SIG-M5 (cell line): ENCODE measurements at regions not wholly inside any gene's neighbourhood (a gene's known extent, or its start where the extent isn't known, plus 50 kb on each side); places are given as distances from the start of the nearest gene placed in this dataset.

Source experiments
- DNase-seq: peaks from one replicate; lab custom pipeline; 2025; lab: John Stamatoyannopoulos, UW

DNA sequence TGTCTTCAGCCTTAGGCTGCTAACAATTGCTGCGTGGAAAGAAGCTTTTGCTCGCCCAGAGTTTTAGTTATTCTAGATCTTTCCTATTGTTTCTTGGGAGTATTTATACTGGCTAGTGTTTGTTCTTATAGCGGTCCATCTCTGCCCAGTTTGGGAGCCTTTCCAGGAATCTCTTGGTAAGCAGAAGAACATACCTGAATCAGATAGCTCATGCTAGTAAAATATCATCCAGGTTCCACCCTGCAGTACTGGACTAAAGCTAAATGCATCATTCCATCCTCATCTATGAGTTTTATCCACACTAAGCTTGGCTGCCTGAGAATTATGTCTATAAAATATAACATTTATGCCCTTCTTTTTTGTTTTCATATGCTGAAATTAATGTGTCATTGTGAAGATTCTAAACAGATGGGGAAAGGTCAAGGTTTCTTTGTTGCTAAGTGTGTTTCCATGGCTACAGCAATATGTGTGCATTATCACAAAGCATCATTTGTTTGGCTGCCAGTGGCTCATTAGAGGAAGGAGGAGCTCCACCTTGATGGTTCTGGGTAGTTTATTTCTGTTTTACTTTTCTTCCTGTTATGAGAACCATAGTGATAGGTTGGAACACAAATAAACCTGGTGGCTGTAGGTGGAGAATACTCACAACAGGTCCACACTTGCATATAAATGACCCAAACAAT lies 182.8 kb downstream of the PIK3C3 start:
- no peak for DNase-seq

DNA sequence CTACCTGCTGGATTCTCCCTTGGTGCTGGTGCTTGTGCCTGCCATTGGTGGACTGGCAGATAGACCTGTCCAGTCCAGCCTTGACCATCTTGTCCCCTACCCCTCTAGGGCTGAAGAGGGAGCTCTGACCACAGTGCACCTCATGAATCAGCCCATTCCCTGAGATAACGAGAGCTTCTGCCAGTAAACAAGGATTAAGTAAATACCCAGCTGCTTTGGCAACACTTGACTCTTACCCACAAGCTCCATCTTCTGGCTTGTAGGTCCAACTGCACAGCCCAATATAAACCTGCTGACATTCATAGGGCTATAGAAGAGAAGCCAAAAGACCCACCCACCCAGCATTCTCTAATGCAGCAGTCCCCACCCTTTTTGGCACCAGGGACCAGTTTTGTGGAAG lies 186.4 kb downstream of the PIK3C3 start:
- DNase-seq: no peak

DNA sequence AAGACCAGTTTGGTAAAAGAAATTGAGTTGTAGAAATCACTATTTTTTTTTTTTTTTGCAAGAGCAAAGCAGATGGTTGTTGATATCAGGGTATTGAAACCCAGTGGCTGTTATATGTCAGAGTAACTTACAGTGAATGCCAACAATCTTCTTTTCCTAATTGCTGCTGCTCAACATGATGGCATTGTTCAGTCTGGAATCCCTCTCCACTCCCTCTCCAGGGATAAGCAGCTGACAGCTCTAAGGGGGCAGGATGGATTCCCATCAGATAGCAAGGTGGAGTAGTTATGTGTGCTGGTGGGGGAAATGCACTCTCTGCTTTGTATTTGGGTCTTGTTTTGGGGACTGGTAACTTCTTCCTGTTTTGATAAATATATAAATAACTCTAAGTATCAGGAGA lies 200.0 kb downstream of the PIK3C3 start:
- no peak for DNase-seq

DNA sequence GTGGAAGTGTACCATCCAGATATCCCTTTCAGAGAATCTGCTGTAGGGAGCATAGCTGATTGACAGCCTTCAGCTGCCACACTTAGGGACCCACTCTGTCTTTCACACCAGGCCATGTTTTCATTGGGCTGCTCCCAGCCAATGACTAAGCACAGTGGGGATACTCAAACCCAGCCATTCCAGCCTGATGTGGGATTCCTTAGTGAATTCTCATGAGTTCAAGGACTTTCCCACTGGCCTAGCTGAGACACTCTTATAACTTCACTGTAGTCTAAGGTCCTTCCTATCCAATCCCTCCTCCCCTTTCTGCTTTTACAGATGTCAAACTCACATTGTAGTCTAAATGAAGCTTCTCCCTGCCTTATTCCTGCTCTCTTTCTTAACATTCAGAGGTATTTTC lies 201.2 kb downstream of the PIK3C3 start:
- no peak for DNase-seq

DNA sequence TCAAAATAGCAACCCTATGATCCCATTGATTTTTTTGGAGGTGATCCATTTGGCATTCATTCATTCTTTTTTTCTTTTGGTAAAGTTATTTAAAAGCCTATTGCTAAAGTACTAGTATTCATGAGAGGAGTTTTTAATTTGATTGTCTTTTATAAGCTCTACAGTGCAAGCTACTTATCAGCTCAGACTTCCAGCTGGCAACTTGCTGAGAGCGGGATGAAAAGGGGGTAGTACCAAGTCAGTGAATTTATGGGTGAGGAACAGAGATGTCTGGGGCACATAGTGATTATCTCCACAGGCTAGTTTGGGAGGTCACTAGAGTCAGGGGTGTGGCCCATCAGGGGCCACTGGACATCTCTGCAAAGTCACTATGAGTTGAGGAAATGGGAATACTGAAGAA lies 202.4 kb downstream of the PIK3C3 start:
- DNase-seq: no peak

DNA sequence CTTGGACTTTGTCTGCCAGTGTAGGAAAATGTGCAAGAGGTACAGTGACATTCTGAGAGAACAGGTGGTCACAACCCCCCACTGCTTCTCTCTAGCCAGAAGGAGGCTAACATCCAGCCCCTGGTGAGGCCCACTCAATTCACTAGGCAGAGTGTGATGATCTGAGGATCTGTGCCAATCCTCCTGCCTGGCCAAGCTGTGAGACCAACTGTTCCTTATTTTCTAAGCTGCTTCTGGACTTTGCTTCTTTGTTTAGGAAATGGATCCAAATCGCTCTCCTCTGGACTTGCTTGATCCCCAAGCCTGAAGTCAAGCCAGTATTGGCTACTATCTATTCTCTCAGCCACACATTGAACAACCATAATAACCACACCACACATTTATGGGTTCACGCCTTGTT lies 202.8 kb downstream of the PIK3C3 start:
- DNase-seq: no peak

DNA sequence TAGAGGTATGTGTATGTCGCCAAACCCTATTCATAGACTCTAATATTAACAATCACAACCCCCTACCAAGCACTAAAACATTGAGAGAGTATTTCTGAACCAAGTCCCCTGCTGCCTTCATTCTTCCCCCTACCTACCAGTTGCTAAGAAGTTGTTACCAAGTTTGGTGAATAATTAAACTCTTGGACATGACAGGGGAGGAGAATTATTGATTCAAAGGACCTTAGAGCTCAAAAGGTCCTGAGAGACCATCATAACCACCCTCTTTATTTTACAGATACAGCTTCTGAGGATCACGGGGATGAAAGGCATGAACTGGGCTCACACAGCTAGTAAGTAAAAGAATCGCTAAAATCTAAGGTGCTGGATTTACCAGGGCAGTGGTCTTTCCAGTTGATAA lies 204.1 kb downstream of the PIK3C3 start:
- no peak for DNase-seq

DNA sequence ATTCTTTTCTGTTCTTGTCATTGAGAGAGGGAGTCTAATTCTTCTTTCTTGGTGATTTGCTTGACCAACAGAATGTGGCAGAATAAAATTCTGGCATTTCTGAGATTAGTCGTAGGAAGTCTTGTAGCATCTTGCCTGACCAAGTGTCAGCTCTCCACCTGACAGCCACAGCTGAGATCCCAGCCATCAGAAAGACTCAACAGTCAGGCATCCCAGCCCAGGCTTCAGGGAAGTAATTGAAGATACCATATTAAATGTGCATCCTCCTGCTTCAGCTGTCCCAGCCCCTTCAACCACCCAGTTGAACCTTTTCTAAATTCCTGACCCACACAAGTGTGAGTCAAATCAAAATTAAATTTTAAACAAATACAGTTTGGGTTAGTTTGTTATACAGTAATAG lies 208.3 kb downstream of the PIK3C3 start:
- no peak for DNase-seq

DNA sequence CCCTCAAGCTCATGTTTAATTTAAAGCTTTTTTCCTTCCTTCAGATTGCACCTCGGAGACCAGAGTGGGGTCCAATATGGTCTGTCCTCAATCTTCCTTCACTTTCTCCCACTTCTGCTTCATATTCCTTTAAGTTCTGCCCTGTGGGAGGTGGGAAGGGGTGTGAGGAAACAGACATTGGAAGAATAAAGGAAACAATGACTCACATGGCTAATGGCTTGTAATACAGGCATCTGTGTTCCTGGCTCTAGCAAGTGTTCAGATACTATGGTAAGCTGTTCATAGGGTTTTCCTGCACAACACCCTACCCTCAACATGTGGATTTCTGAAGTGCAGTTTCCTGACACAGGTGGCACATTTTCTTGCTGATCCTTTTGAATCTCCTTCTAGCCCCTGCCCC lies 209.5 kb downstream of the PIK3C3 start:
- DNase-seq: no peak

DNA sequence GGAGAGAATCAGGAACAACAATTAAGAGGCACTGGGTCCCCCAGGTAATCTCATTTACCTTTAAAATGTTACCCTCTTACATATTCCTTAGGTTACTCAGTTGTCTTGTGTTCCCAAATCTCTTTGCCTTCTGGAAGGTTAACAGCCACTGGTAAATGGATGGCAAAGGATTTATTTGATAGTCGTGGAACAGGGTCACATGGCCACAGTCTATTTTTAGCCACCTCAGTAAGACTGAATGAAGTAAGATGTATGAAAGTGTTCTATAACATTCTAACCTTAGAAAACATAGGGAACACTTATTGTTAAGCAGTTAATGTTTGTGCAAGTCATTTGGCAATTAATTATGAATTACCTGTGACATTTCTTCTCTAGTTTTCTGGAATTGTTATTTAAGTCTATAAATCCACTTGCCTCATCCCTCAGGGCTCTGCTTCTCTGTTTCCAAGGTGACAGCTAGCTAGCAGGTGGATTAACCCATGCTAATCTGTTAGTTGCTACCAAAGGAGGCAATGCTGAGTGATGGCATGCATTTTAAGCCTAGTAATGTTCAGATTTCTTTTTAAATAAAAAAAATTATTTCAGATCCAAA lies 211.0 kb downstream of the PIK3C3 start:
- DNase-seq: no peak

DNA sequence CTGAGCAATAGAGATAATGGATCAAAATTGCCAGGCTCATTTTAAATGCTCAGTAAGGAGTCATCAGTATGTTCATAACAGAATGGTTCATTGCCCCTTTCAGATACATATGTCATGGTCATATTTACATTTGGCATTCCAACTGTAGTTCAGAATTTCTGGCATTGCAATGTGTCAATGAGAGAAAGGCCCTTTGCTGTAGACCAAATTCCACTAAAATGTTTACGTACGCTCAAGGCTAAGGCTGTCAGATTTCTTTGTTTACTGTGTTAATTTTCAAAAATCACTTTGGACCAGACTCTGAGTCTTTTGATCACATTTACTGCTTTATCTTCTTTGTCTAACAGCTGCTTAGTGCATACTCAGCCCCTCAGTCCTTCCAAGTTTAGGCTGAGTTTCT lies 213.5 kb downstream of the PIK3C3 start:
- DNase-seq: no peak

DNA sequence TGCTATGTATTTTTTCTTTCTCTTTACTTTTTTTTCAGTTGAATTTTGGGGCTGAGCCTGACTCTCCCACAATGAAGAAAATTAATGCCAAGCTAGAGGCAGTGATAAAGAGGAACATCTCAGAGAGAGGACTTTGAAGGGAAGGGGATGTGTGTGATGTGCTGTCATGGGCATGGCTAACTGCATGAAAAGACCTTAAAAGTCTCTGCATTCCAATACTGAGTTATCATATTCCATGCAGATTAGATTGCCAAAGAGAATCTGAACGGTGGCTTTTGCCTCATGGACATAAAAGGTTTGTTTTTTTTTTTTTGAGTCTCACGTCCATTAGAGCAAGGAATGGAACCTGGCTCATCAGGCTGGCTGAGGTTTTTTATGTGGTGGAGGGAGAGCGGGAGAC lies 213.9 kb downstream of the PIK3C3 start:
- no peak for DNase-seq

DNA sequence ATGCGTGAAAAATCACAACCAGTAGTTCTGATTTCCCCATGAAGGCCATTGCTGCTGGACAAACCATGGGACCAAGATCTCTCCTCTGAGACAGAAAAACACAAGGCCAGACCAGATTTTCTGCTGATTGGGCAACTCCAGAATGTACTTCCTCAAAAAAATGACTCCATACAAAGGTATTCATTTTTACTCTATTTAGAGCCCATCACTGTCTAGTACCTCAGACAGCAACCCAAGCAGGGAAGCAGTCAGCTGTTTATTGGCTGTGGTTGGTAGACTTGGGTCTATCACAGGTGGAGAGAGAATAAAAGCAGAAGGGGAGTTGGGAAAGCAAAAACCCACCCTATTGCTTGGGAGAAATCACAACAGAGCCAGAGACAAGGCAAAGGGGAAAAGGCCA lies 219.9 kb downstream of the PIK3C3 start:
- DNase-seq: peak; percentile 8

DNA sequence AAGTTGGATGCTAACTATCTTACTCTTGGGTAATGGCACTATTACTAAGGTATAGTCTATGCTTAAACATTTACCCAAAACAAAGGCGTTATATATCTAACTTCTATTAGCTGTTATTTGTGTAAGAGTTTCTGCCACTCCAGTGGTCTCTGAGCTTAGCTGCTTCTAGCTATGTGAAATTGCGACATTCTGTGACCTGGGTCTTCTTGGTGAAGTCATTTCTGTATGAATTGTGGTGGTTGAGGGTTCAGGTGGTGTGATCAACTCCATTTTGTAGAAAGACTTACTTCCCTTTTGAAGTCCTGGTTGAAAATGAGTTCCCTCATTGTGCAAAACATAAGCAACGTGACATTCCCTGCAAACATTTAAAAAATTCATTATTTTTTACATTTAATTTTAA lies 221.6 kb downstream of the PIK3C3 start:
- no peak for DNase-seq

DNA sequence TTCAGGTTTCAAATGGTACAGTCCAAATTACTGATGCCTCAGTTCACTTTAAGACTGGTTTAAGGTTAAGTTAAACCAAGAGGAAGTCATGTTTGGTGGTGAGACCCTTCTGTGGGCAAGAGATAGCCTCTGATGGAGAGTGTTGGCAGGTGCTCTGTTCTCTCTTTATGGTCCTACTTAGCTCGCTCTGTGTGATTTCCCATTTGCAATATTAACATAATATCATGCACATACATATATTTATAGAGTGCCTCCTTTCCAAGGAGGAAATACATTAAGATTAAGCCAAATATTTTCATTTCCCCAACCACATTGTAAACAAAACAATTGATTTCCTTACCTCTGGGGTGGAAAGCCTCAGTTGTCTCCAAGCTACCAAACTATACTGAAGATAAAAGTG lies 222.4 kb downstream of the PIK3C3 start:
- no peak for DNase-seq

DNA sequence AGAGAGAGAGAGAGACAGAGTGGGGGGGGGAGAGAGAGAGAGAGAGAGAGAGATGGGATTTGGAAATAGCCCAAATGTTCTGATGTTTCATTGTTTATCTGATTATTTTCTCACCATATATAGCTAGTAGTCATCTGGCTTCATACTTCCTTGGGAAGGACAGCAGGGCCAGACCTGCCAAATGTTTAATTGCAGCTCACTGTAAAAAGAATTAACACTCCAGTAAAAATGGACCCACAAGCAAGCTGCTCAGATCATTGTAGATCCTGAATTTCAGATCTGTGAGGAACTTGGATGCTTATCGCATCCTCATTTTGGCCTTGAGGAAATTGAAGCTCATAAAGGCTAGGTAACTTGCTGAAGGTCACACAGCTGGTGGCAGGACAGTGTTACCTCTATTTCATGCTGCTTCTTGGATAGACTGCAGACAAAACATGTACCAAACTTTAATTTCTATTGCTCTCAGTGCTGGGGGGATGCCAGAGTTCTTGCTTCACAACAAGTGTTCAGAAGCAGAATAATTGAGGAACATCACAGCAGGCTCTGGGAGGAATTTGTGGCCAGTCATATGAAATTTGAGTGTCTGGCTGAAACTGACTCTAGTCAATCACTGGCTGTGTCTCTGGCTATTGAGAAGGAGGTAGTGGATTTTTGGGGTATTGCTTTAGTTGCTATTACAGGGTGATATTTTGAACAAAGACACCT lies 223.5 kb downstream of the PIK3C3 start:
- DNase-seq: no peak

DNA sequence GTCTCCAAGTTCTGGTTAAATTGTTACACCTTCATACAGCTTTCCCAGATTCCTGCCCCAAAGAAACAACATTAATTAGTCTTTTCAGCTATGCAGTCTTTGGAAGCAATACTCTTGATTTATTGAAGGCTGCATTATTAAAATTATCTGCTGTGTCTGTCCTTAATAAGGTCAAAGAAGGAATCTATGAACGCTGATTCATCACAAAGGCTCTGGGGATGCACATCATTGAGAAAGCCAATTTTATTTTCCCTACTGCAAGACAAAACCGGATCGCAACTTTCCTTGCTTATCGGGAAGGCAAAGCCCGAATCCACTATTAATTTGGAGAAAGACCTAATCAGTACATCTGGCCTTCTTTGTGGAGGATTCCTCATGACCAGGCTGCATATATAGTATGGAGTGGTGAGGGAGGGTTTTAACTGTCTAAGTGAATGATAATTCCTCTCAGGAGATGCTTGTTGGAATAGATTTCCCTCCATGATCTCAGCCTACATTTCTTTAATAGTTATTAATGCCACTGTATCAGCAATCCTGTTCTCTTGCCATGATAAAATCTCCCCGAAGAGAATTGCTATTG lies 224.6 kb downstream of the PIK3C3 start:
- DNase-seq: no peak

DNA sequence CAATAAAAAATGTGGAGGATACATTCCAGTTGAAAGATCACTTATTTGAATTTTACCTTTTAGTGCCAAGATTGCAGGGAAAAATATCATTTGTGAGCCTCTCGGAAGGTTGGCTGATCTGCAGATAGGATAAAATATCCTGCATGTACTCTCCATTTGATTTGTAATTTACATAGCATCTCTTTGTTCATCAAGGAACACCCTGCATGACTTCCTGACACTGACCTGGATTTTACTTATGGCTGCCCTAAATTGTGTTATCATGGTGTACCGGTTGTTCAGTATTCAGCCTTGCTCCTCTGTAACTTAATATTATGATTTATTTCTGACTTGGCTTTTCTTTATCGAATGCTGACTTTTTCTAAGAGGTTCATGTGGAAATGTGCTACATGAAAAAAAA lies 226.4 kb downstream of the PIK3C3 start:
- DNase-seq: no peak

DNA sequence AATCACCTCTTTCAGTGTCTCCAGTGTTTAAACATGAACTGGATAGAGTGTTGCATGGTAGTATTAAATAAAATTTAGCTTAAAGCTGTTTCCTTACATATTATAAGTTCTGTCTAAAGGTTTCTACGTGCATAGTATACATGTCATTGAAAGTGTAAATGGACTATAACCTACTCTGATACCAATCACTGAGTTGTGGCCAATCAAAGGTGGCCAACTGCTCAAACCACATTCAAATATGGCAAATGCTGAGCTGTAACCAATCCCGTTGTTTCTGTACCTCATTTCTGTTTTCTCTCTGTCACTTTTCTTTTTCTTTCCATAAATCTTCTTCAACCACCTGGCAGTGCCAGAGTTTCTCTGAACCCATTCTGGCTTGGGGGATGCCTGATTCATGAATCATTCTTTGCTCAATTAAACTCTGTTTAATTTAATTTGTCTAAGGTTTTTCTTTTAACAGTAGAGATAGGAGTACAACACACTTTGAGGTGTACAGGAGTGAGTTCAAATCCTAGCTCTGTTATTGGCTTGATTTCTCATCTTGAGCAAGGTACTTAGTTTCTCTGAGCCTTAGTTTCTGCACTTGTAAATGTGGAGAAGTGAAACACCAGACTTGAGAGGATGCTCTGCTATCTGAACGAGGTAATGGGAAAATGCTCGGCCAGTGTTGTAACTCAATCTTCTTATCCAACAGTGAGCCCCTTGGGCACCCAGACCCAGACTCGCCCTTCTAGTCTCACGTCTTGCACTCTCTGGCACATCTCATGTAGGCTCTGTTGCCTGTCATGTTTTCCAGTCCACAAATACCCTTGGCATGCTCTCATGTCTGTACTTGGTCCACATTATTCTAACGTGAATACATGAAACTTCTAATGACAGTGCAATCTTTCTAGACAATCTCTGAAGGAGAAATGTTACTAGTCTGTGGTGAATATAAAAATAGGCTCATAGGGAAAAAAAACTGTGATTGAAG lies 228.0 kb downstream of the PIK3C3 start:
- DNase-seq: no peak

DNA sequence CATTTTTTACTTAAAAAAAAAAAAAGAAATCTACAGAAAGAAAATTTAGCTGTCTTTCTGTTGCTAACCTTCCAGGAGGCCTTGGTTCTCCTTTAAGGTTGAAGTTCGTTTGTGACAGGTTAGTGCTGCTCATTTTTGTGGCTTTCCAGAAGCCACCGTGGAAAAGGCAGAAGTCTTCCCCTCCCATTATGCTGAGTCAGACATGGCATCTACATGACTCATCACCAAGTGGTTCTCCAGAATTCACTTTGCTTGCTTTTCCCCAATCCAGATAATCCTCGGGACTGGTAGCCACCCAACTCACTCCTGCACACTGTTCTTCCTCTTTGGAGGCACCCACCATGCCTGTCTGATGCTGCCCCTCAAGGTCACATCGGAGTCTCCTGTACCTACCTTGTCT lies 228.7 kb downstream of the PIK3C3 start:
- DNase-seq: no peak

DNA sequence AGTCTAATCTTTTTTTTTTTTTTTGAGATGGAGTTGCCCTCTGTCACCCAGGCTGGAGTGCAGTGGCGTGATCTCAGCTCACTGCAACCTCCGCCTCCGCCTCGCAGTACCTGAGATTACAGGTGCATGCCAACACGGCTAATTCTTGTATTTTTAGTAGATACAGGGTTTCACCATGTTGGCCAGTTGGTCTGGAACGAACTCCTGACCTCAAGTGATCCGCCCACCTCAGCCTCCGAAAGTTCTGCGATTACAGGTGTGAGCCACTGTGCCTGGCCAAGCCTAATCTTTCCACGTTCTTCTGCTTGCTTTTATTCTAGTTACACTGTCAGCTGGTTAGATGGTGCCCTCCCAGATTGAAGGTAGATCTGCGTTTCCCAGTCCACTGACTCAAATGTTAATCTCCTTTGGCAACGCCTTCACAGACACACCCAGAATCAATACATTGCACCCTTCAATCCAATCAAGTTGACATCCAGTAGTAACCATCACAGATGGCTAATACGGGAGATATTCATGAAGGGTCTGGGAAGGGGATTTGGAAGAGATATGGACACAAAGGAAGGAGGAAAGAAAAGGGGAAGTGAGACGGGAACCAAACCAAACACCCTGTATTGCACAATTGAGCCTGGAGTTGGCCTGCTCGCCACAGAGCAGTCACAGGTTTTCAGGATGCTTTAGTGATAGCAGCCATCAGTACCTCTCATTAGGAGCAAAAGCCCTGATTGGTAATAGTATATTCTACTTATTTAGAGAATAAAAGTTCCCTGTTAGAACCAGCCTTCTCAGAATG lies 229.8 kb downstream of the PIK3C3 start:
- no peak for DNase-seq
